ENCODE measurements at regions not wholly inside any gene's neighbourhood (a gene's known extent, or its start where the extent isn't known, plus 50 kb on each side); places are given as distances from the start of the nearest gene placed in this dataset.

DNA sequence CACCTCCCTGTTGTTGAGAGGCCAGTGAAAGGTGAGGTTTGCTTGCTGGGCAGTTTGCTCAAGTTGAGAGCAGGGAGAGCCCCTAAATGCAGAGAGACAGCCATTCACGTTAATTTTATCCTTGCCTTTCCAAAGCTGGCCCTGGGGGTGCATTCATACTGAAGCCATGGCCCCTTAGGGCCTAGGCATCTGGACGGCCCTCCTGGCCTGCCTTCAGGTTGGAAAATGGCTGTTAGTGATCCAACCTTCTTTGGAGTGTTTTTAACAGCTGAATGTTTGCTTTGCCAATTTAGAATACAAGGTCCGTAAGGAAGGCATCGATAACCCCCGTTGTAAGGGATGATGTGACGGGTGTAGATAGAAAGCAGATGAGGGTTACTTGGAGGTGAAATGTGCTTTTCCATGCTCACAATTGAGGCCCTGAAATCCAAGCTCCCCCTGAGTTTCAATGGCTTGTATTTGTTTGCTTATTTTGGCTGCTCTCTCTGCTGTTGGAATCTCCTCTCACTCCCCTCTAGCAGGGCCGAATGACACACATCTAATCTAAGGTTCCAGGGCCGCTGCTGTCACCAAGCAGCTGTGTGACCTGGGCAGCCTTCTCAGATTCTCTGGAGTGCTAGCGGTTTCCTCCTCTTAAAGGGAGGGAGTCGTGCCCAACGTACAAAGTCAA, 171.6 kb upstream of the MKI67 start:
- TF ChIP-seq, protein P1, sequence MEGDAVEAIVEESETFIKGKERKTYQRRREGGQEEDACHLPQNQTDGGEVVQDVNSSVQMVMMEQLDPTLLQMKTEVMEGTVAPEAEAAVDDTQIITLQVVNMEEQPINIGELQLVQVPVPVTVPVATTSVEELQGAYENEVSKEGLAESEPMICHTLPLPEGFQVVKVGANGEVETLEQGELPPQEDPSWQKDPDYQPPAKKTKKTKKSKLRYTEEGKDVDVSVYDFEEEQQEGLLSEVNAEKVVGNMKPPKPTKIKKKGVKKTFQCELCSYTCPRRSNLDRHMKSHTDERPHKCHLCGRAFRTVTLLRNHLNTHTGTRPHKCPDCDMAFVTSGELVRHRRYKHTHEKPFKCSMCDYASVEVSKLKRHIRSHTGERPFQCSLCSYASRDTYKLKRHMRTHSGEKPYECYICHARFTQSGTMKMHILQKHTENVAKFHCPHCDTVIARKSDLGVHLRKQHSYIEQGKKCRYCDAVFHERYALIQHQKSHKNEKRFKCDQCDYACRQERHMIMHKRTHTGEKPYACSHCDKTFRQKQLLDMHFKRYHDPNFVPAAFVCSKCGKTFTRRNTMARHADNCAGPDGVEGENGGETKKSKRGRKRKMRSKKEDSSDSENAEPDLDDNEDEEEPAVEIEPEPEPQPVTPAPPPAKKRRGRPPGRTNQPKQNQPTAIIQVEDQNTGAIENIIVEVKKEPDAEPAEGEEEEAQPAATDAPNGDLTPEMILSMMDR (IDR thresholded peaks at IDR 0.05; ENCODE audit: unreplicated experiment in 3 of 3), result no peak
- H3K27me3 Mint-ChIP-seq (ENCODE audit: low read depth), result peaks cover 10% of the 10 kb centered on the region
- H3K4me3 Mint-ChIP-seq, result no peak overlapping the region
- H3K4me1 Mint-ChIP-seq, result peaks cover 56% of the 10 kb centered on the region
- peak overlapping the region; percentile 89 to 94 (median 91) for H3K27ac Mint-ChIP-seq
- H3K36me3 Mint-ChIP-seq (ENCODE audit: low read depth), result peaks cover 7% of the 10 kb centered on the region
- peaks cover 17% of the 10 kb centered on the region for H3K9me3 Mint-ChIP-seq

DNA sequence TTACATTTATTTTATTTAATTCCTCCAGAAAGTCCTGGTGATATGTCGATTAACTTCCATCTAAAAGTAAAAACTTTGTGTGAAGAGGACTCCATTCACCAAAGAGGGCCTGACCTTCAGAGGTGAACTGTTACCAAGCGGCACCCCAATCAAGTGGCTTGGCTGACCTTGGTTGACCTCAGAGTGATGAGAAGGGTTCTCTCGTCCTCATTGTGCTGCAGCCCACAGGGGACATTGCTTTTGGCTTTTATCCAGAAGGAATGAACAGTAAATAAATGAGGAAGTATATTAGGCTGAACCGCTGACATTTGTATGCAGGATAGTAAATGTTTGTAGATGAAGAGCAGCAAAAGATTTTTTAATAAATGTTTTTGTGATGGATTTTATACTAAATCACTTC, 172.4 kb upstream of the MKI67 start:
- Mint-ChIP-seq H3K27me3 (ENCODE audit: low read depth) (peaks cover 11% of the 10 kb centered on the region), H3K27ac (peak overlapping the region; percentile 89 to 94 (median 91)), H3K36me3 (ENCODE audit: low read depth) (peaks cover 7% of the 10 kb centered on the region), H3K9me3 (peaks cover 21% of the 10 kb centered on the region), H3K4me1 (peaks cover 60% of the 10 kb centered on the region), H3K4me3 (peak overlapping the region in 1 of 3 experiments; percentile 55)
- TF ChIP-seq, protein P1 (IDR thresholded peaks at IDR 0.05; ENCODE audit: unreplicated experiment in 3 of 3), result no peak

DNA sequence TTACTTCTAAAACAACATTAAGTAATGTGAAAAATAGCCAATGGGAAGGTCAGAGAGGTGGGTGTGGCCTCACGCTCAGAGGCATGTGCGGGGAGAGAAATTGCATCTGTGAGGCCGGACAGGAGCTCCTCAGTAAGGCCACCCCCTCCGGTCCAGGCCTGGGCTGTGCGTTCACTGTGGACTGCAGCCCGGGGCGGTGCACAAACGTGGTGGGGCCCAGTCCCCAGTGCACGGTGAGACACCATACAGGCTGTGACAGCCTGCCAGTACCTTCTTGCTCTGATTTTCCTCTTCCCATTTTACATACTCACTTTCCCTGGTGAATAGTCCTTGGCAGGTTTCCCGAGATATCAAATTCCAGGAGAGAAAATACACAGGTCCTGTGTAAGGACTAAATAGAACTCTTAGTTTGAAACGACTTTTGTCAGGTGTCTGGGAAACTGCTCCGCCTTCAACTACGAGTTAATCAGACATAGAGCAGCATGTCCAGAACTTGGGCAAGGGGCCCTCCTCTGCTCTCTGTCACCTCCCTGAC, 174.1 kb upstream of the MKI67 start:
- TF ChIP-seq, protein P1 (IDR thresholded peaks at IDR 0.05; ENCODE audit: unreplicated experiment in 3 of 3), result no peak
- no peak overlapping the region for H3K4me3 Mint-ChIP-seq
- peaks cover 7% of the 10 kb centered on the region for H3K36me3 Mint-ChIP-seq (ENCODE audit: low read depth)
- peaks cover 11% of the 10 kb centered on the region for H3K27me3 Mint-ChIP-seq (ENCODE audit: low read depth)
- H3K9me3 Mint-ChIP-seq, result peaks cover 32% of the 10 kb centered on the region
- H3K27ac Mint-ChIP-seq, result peak overlapping the region; percentile 19 to 89 (median 76)
- peaks cover 60% of the 10 kb centered on the region for H3K4me1 Mint-ChIP-seq

DNA sequence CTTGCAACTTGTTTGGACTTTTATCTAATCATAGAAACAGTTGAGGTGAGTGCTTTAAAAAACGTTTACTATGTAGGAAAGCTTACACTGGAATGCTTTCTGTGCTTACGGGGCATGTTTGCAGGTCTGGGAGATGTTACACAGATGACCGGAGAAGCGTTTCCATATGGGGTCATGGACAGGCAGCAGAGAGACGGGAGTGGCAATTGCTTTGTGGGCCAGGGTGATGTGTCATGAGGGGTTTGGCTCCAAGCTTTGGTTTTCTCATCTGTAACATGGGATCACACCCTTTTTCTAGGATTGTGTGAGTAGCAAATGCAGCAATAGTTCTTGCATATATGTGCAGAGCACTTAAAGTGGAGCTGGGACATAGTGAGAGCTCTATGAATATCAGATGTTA, 174.8 kb upstream of the MKI67 start:
- Mint-ChIP-seq H3K4me1 (peaks cover 56% of the 10 kb centered on the region), H3K27me3 (ENCODE audit: low read depth) (peaks cover 18% of the 10 kb centered on the region), H3K9me3 (peaks cover 32% of the 10 kb centered on the region)

DNA sequence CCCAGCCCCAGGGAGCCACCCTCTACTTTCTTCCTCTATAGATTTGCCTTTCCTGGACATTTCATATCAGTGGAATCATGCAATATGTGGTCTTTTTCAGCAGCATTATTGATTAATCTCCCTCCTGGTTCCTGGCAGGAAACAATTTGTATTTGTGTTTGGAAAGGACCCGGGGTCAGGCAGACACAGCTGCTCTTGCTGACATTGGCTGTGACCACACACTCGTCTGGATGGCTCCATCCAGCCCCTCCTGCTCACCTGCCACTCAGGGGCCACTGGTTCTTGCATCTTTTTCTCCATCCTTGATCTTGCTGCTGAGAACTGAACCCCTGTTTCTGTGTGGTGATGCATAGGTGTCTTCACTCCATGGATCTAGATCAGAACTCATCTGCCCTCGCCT, 176.6 kb upstream of the MKI67 start:
- Mint-ChIP-seq H3K4me3 (no peak overlapping the region), H3K27me3 (ENCODE audit: low read depth) (peaks cover 16% of the 10 kb centered on the region), H3K36me3 (ENCODE audit: low read depth) (peaks cover 7% of the 10 kb centered on the region), H3K27ac (peak overlapping the region in 2 of 3 experiments; percentile 7 to 33), H3K4me1 (peaks cover 48% of the 10 kb centered on the region), H3K9me3 (peaks cover 32% of the 10 kb centered on the region)
- TF ChIP-seq, protein P1 (IDR thresholded peaks at IDR 0.05; ENCODE audit: unreplicated experiment in 3 of 3), result no peak

More for the DNA sequence above, 174.8 kb upstream of the MKI67 start:
- peak overlapping the region; percentile 19 to 89 (median 76) for H3K27ac Mint-ChIP-seq
- peaks cover 7% of the 10 kb centered on the region for H3K36me3 Mint-ChIP-seq (ENCODE audit: low read depth)
- H3K4me3 Mint-ChIP-seq, result no peak overlapping the region
- TF ChIP-seq, protein P1 (IDR thresholded peaks at IDR 0.05; ENCODE audit: unreplicated experiment in 3 of 3), result no peak

DNA sequence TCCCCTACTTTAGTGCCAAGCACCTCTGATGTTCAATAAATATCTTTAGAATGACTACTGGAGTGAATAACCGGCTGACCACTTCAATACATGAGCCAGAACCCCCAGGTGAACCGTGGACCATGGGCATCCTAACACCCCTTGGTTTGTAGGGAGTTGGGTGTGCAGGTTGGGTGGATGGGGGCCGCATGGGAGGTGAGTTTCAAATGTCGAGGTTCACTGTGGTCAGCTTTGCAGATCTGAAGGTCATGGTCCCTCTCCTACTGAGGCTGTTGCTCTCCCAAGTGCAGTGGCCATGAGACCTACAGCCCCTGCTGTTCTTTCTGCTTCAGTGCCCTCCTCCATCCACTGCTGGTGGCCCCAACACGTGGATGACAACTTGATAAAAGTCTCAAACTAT, 178.0 kb upstream of the MKI67 start:
- Mint-ChIP-seq H3K27me3 (ENCODE audit: low read depth) (peaks cover 21% of the 10 kb centered on the region), H3K9me3 (peaks cover 32% of the 10 kb centered on the region), H3K36me3 (ENCODE audit: low read depth) (peaks cover 7% of the 10 kb centered on the region), H3K27ac (no peak overlapping the region), H3K4me1 (peaks cover 37% of the 10 kb centered on the region), H3K4me3 (no peak overlapping the region)
- TF ChIP-seq, protein P1 (IDR thresholded peaks at IDR 0.05; ENCODE audit: unreplicated experiment in 3 of 3), result no peak
